CD4-positive, alpha-beta T cell (primary cell): ENCODE measurements at regions not wholly inside any gene's neighbourhood (a gene's known extent, or its start where the extent isn't known, plus 50 kb on each side); places are given as distances from the start of the nearest gene placed in this dataset.

ENCODE experiments used
- ATAC-seq: fragments of 200-7000 bp; cut with Tn5 transposase; one replicate; pipeline ENCODE4 v1.10.0; 2022; ENCODE audit warnings: mild to moderate bottlenecking; ENCODE audit not compliant: poor library complexity
- CTCF ChIA-PET: fragments of 350-600 bp; sonication (Branson Sonifier 250); formaldehyde crosslinking; loops from one replicate; lab custom pipeline; 2021; ENCODE audit warnings: antibody characterized with exemption, inconsistent platforms; lab: Charles Lee
- POLR2A ChIA-PET: fragments of 350-600 bp; sonication (Branson Sonifier 250); formaldehyde crosslinking; loops from one replicate; lab custom pipeline; 2021; ENCODE audit warnings: antibody characterized with exemption, inconsistent platforms; lab: Charles Lee
- DNase-seq, 14 experiments: peaks; one replicate each; pipeline ENCODE4 v3.0.0-alpha.2; 2013 to 2020; ENCODE audit warnings: mixed read lengths in 2 of 14
- H3K27ac ChIP-seq, 2 donors: one replicate each; pipeline versions ENCODE4 v1.5.1 to v1.7.0; 2013; ENCODE audit warnings: low read length in 2 of 2, low read depth in 1 of 2, mild to moderate bottlenecking in 1 of 2
- H3K27me3 ChIP-seq, 2 experiments: 1 replicate in 1 of 2; 2 replicates in 1 of 2; pipeline versions ENCODE4 v1.6.1 to v1.7.0; 2013; ENCODE audit warnings: low read length in 2 of 2, control low read depth in 1 of 2, mild to moderate bottlenecking in 1 of 2, moderate library complexity in 1 of 2; ENCODE audit not compliant: insufficient read depth in 2 of 2, control insufficient read depth in 1 of 2
- H3K36me3 ChIP-seq: one replicate; pipeline ENCODE4 v1.6.1; 2013; ENCODE audit warnings: low read length, control low read depth; ENCODE audit not compliant: insufficient read depth
- H3K4me1 ChIP-seq: one replicate; pipeline ENCODE4 v1.6.1; 2013; ENCODE audit warnings: low read length, control low read depth; ENCODE audit not compliant: insufficient read depth
- H3K4me3 ChIP-seq: one replicate; pipeline ENCODE4 v1.5.1; 2013; ENCODE audit warnings: mild to moderate bottlenecking, low read length, moderate library complexity
- H3K9me3 ChIP-seq, 2 experiments: 1 replicate in 1 of 2; 2 replicates in 1 of 2; pipeline versions ENCODE4 v1.6.1 to v1.7.0; 2013; ENCODE audit warnings: low read length in 2 of 2, mild to moderate bottlenecking in 2 of 2, control low read depth in 1 of 2, moderate library complexity in 1 of 2; ENCODE audit not compliant: control insufficient read depth in 1 of 2, insufficient read depth in 1 of 2
- H3K27ac Mint-ChIP-seq: one replicate; pipeline ENCODE4 v1.8.0; 2020; ENCODE audit warnings: mixed read lengths
- H3K27me3 Mint-ChIP-seq: one replicate; pipeline ENCODE4 v1.8.0; 2021; ENCODE audit warnings: mixed read lengths
- H3K36me3 Mint-ChIP-seq: one replicate; pipeline ENCODE4 v1.8.0; 2021; ENCODE audit warnings: low read depth, mixed read lengths
- H3K4me1 Mint-ChIP-seq: one replicate; pipeline ENCODE4 v1.8.0; 2021; ENCODE audit warnings: low read depth, mixed read lengths
- H3K4me3 Mint-ChIP-seq: one replicate; pipeline ENCODE4 v1.8.0; 2020; ENCODE audit warnings: mild to moderate bottlenecking, mixed read lengths
- H3K9me3 Mint-ChIP-seq: one replicate; pipeline ENCODE4 v1.8.0; 2020; ENCODE audit warnings: mixed read lengths
- CTCF ChIP-seq: fragments of 200-600 bp; IDR thresholded peaks from one replicate; pipeline ENCODE4 v1.8.0; 2022; ENCODE audit warnings: antibody characterized with exemption, mild to moderate bottlenecking
- intact Hi-C, 2 experiments: fragments of 100-400 bp; cut with DNase I in 1 of 2; cut with micrococcal nuclease in 1 of 2; formaldehyde crosslinking; loops; one replicate each; pipeline versions ENCODE4 v1.15.1 to v1.9.0; 2023 to 2025; cut with DNase I, micrococcal nuclease

GRCh38 chr14:100671386-100671901 lies 55.2 kb upstream of the DLK1 start:
- H3K27me3 Mint-ChIP-seq = peaks cover 57% of the 10 kb centered on the region
- H3K9me3 Mint-ChIP-seq = no peaks in the 10 kb centered on the region
- CTCF ChIA-PET = no interaction called here
- no peaks in the 10 kb centered on the region for H3K4me1 Mint-ChIP-seq
- no peak overlapping the region for H3K4me3 Mint-ChIP-seq
- no peak overlapping the region for H3K27ac ChIP-seq
- H3K36me3 ChIP-seq = no peaks in the 10 kb centered on the region
- DNase-seq (no peak), ATAC-seq (no peak)
- peaks cover 22 to 28% of the 10 kb centered on the region in 2 experiments for H3K27me3 ChIP-seq
- peaks cover 0 to 9% of the 10 kb centered on the region in 2 experiments for H3K9me3 ChIP-seq
- no peaks in the 10 kb centered on the region for H3K36me3 Mint-ChIP-seq
- no peak for TF ChIP-seq CTCF
- no peak overlapping the region for H3K27ac Mint-ChIP-seq
- H3K4me3 ChIP-seq = no peak overlapping the region
- intact Hi-C loops = no loop called here
- H3K4me1 ChIP-seq = peaks cover 5% of the 10 kb centered on the region
- POLR2A ChIA-PET = no interaction called here

GRCh38 chr14:100671906-100672305 lies 54.8 kb upstream of the DLK1 start:
- peaks cover 5% of the 10 kb centered on the region for H3K4me1 ChIP-seq
- Mint-ChIP-seq H3K4me3 (no peak overlapping the region), H3K36me3 (no peaks in the 10 kb centered on the region), H3K4me1 (no peaks in the 10 kb centered on the region), H3K27me3 (peaks cover 57% of the 10 kb centered on the region), H3K27ac (no peak overlapping the region), H3K9me3 (no peaks in the 10 kb centered on the region)
- CTCF ChIA-PET = interaction anchor here (1.2 kb wide), 1 partner anchor 9 kb away, joined by 3 read pairs; no protein-coding TSS in a partner anchor
- intact Hi-C loops = no loop called here
- DNase-seq (no peak), ATAC-seq (no peak)
- H3K36me3 ChIP-seq = no peaks in the 10 kb centered on the region
- H3K27ac ChIP-seq = no peak overlapping the region
- POLR2A ChIA-PET = no interaction called here
- no peak overlapping the region for H3K4me3 ChIP-seq
- peaks cover 24 to 28% of the 10 kb centered on the region in 2 experiments for H3K27me3 ChIP-seq
- no peak for TF ChIP-seq CTCF
- H3K9me3 ChIP-seq = peaks cover 0 to 9% of the 10 kb centered on the region in 2 experiments

- H3K4me1 ChIP-seq = peaks cover 10% of the 10 kb centered on the region
- no peak for ATAC-seq
- DNase-seq = no peak
- Mint-ChIP-seq H3K4me3 (no peak overlapping the region), H3K9me3 (no peaks in the 10 kb centered on the region), H3K36me3 (no peaks in the 10 kb centered on the region), H3K4me1 (no peaks in the 10 kb centered on the region), H3K27ac (no peak overlapping the region), H3K27me3 (peaks cover 54% of the 10 kb centered on the region)
- no peak for TF ChIP-seq CTCF
- POLR2A ChIA-PET = no interaction called here
- CTCF ChIA-PET = interaction anchor here (1.2 kb wide), 1 partner anchor 11 kb away, joined by 3 read pairs; no protein-coding TSS in a partner anchor
- no peaks in the 10 kb centered on the region for H3K36me3 ChIP-seq
- no peak overlapping the region for H3K27ac ChIP-seq
- no peak overlapping the region for H3K4me3 ChIP-seq
- peaks cover 0 to 5% of the 10 kb centered on the region in 2 experiments for H3K9me3 ChIP-seq
- intact Hi-C loops = no loop called here
- peaks cover 22 to 28% of the 10 kb centered on the region in 2 experiments for H3K27me3 ChIP-seq
Observed at GRCh38 chr14:100673085-100673806, 53.4 kb upstream of the DLK1 start.
